WTC11 (cell line): ENCODE measurements at regions not wholly inside any gene's neighbourhood (a gene's known extent, or its start where the extent isn't known, plus 50 kb on each side); places are given as distances from the start of the nearest gene placed in this dataset.

ENCODE experiments used
- ATAC-seq: fragments of 200-7000 bp; cut with Tn5 transposase; 2 replicates; pipeline ENCODE4 v1.10.0; 2021; ENCODE audit warnings: mild to moderate bottlenecking, moderate library complexity
- CTCF ChIA-PET: fragments of 300-600 bp; sonication (Branson Sonifier 250); formaldehyde crosslinking; loops from one replicate; lab custom pipeline; 2021; ENCODE audit warnings: antibody characterized with exemption; lab: Charles Lee
- POLR2A ChIA-PET: fragments of 350-600 bp; sonication (Branson Sonifier 250); formaldehyde crosslinking; loops from one replicate; lab custom pipeline; 2021; ENCODE audit warnings: antibody characterized with exemption; lab: Charles Lee
- DNase-seq: peaks from one replicate; pipeline ENCODE4 v3.0.0; 2021; ENCODE audit warnings: low spot score
- H3K27ac Mint-ChIP-seq: 2 replicates; pipeline ENCODE4 v1.8.0; 2021; ENCODE audit warnings: mixed read lengths
- H3K27me3 Mint-ChIP-seq: 2 replicates; pipeline ENCODE4 v1.8.0; 2021; ENCODE audit warnings: low read depth, mild to moderate bottlenecking, moderate library complexity, mixed read lengths
- H3K36me3 Mint-ChIP-seq: 2 replicates; pipeline ENCODE4 v1.8.0; 2021; ENCODE audit warnings: mixed read lengths
- H3K4me1 Mint-ChIP-seq: 2 replicates; pipeline ENCODE4 v1.8.0; 2022; ENCODE audit warnings: mixed read lengths
- H3K4me3 Mint-ChIP-seq: 2 replicates; pipeline ENCODE4 v1.8.0; 2021; ENCODE audit warnings: mild to moderate bottlenecking, moderate library complexity, mixed read lengths
- H3K9me3 Mint-ChIP-seq: 2 replicates; pipeline ENCODE4 v1.8.0; 2021; ENCODE audit warnings: mixed read lengths
- GRHL2 ChIP-seq: fragments of 250-450 bp; sonication (Bioruptor Pico); IDR thresholded peaks from 2 replicates; pipeline ENCODE4 v1.8.0; 2022; ENCODE audit warnings: mild to moderate bottlenecking, moderate library complexity; ENCODE audit not compliant: insufficient replicate concordance, severe bottlenecking
- GTF2I ChIP-seq: fragments of 250-450 bp; sonication (Bioruptor Pico); conservative IDR thresholded peaks from 2 replicates; pipeline ENCODE4 v1.4.0; 2021; ENCODE audit warnings: mild to moderate bottlenecking
- JUN ChIP-seq: sonication (generic); formaldehyde crosslinking; IDR thresholded peaks from 2 replicates; pipeline ENCODE4 v1.8.0; 2023; ENCODE audit warnings: mild to moderate bottlenecking, missing genetic modification reagents
- KAT7 ChIP-seq: sonication (generic); formaldehyde crosslinking; IDR thresholded peaks from 2 replicates; pipeline ENCODE4 v1.8.1; 2023; ENCODE audit warnings: missing genetic modification reagents, mild to moderate bottlenecking, borderline replicate concordance
- OVOL2 ChIP-seq: fragments of 250-450 bp; sonication (Bioruptor Pico); IDR thresholded peaks from 2 replicates; pipeline ENCODE4 v1.9.0; 2021; ENCODE audit warnings: mild to moderate bottlenecking, borderline replicate concordance
- SMAD4 ChIP-seq: sonication (generic); formaldehyde crosslinking; IDR thresholded peaks from 2 replicates; pipeline ENCODE4 v1.8.0; 2022; ENCODE audit warnings: mild to moderate bottlenecking, missing genetic modification reagents
- ZNF263 ChIP-seq: sonication (generic); formaldehyde crosslinking; IDR thresholded peaks from 2 replicates; pipeline ENCODE4 v1.8.1; 2022; ENCODE audit warnings: low read depth, mild to moderate bottlenecking, moderate library complexity, missing genetic modification reagents
- TF ChIP-seq, protein P1 (sequence below): sonication (generic); formaldehyde crosslinking; IDR thresholded peaks from 2 replicates; pipeline ENCODE4 v1.8.0; 2022; ENCODE audit warnings: mild to moderate bottlenecking, missing genetic modification reagents
- TF ChIP-seq, protein P2 (sequence below): sonication (generic); formaldehyde crosslinking; IDR thresholded peaks from 2 replicates; pipeline ENCODE4 v1.8.1; 2022; ENCODE audit warnings: mild to moderate bottlenecking, missing genetic modification reagents, moderate library complexity, borderline replicate concordance
- TF ChIP-seq, protein P3 (sequence below): sonication (generic); formaldehyde crosslinking; IDR thresholded peaks from 2 replicates; pipeline ENCODE4 v1.8.1; 2023; ENCODE audit warnings: mild to moderate bottlenecking, missing genetic modification reagents, borderline replicate concordance
- TF ChIP-seq, protein P4 (sequence below): sonication (generic); formaldehyde crosslinking; IDR thresholded peaks from 2 replicates; pipeline ENCODE4 v1.8.1; 2023; ENCODE audit warnings: mild to moderate bottlenecking, missing genetic modification reagents, moderate library complexity
- TF ChIP-seq, protein P5 (sequence below): fragments of 250-450 bp; sonication (Bioruptor Pico); conservative IDR thresholded peaks from 2 replicates; pipeline ENCODE4 v1.9.0; 2021; ENCODE audit warnings: mild to moderate bottlenecking

GRCh38 chr2:48885841-48886240, 130.3 kb upstream of the LHCGR start:
- H3K9me3 Mint-ChIP-seq, result peaks cover 12% of the 10 kb centered on the region
- DNase-seq, result no peak
- H3K36me3 Mint-ChIP-seq, result peaks cover 4% of the 10 kb centered on the region; the same call in 1 of the 2 replicates
- ChIA-PET CTCF (no interaction called here), POLR2A (no interaction called here)
- H3K27me3 Mint-ChIP-seq, result no peaks in the 10 kb centered on the region
- no peak for ATAC-seq
- no peak overlapping the region for H3K27ac Mint-ChIP-seq
- TF ChIP-seq, protein P1, sequence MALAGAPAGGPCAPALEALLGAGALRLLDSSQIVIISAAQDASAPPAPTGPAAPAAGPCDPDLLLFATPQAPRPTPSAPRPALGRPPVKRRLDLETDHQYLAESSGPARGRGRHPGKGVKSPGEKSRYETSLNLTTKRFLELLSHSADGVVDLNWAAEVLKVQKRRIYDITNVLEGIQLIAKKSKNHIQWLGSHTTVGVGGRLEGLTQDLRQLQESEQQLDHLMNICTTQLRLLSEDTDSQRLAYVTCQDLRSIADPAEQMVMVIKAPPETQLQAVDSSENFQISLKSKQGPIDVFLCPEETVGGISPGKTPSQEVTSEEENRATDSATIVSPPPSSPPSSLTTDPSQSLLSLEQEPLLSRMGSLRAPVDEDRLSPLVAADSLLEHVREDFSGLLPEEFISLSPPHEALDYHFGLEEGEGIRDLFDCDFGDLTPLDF (CRISPR knock-in tag), result no peak
- TF ChIP-seq, protein P2, sequence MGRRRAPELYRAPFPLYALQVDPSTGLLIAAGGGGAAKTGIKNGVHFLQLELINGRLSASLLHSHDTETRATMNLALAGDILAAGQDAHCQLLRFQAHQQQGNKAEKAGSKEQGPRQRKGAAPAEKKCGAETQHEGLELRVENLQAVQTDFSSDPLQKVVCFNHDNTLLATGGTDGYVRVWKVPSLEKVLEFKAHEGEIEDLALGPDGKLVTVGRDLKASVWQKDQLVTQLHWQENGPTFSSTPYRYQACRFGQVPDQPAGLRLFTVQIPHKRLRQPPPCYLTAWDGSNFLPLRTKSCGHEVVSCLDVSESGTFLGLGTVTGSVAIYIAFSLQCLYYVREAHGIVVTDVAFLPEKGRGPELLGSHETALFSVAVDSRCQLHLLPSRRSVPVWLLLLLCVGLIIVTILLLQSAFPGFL (CRISPR knock-in tag), result no peak
- H3K4me1 Mint-ChIP-seq, result no peaks in the 10 kb centered on the region
- no peak overlapping the region for H3K4me3 Mint-ChIP-seq

DNA sequence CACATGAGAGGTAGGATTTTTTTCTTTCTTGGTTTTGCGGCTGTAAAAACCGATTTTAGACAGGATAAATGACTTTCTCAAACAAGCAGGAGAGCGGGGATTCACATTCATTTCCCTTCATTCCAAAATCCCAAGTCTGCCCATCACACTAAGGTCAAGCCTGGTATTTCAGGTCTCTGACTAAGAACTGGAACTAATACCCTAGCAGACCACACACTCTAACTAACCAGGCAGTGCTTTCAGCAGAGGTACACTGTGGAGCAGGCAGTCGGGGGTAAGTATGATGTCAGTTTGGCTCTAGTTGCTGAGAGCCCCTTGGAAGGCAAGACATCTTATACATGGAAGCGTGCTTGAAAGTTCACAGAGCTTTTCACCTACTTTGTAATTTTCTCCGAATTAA, 128.1 kb upstream of the LHCGR start:
- no peak for ATAC-seq
- no peak overlapping the region for H3K4me3 Mint-ChIP-seq
- POLR2A ChIA-PET, result no interaction called here
- TF ChIP-seq, protein P3, sequence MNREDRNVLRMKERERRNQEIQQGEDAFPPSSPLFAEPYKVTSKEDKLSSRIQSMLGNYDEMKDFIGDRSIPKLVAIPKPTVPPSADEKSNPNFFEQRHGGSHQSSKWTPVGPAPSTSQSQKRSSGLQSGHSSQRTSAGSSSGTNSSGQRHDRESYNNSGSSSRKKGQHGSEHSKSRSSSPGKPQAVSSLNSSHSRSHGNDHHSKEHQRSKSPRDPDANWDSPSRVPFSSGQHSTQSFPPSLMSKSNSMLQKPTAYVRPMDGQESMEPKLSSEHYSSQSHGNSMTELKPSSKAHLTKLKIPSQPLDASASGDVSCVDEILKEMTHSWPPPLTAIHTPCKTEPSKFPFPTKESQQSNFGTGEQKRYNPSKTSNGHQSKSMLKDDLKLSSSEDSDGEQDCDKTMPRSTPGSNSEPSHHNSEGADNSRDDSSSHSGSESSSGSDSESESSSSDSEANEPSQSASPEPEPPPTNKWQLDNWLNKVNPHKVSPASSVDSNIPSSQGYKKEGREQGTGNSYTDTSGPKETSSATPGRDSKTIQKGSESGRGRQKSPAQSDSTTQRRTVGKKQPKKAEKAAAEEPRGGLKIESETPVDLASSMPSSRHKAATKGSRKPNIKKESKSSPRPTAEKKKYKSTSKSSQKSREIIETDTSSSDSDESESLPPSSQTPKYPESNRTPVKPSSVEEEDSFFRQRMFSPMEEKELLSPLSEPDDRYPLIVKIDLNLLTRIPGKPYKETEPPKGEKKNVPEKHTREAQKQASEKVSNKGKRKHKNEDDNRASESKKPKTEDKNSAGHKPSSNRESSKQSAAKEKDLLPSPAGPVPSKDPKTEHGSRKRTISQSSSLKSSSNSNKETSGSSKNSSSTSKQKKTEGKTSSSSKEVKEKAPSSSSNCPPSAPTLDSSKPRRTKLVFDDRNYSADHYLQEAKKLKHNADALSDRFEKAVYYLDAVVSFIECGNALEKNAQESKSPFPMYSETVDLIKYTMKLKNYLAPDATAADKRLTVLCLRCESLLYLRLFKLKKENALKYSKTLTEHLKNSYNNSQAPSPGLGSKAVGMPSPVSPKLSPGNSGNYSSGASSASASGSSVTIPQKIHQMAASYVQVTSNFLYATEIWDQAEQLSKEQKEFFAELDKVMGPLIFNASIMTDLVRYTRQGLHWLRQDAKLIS (CRISPR knock-in tag), result no peak
- TF ChIP-seq SMAD4 (no peak), JUN (CRISPR knock-in tag) (no peak), OVOL2 (CRISPR knock-in tag) (no peak), GRHL2 (no peak)
- TF ChIP-seq, all 79 proteins: peak for 0
- CTCF ChIA-PET, result no interaction called here
- Mint-ChIP-seq H3K27me3 (no peaks in the 10 kb centered on the region), H3K9me3 (peaks cover 12% of the 10 kb centered on the region), H3K4me1 (no peaks in the 10 kb centered on the region), H3K27ac (no peak overlapping the region), H3K36me3 (peaks cover 4% of the 10 kb centered on the region; the same call in 1 of the 2 replicates)
- DNase-seq, result no peak

DNA sequence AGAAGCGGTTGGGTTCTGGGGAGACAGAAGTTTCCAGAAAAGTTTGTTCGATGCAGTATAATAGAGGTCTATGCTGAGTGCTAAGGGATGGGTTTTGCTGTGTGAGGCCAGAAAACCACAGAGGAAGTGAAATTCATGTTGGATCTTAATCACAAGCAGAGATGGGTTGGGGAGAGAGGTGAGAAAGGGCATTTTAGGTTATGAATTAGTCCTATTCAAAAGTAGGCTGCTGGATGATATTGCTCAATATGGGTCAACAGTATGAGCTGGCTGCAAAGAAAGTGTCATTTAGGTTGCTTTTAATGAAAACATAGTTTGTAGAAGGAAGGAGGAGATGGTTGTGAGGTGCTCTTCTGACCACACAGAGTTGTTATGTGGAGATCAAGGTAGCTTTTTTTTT, 118.8 kb upstream of the LHCGR start:
- TF ChIP-seq ZNF263 (CRISPR knock-in tag), result no peak
- no peak for TF ChIP-seq KAT7 (CRISPR knock-in tag)
- TF ChIP-seq, protein P4, sequence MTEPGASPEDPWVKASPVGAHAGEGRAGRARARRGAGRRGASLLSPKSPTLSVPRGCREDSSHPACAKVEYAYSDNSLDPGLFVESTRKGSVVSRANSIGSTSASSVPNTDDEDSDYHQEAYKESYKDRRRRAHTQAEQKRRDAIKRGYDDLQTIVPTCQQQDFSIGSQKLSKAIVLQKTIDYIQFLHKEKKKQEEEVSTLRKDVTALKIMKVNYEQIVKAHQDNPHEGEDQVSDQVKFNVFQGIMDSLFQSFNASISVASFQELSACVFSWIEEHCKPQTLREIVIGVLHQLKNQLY, result no peak
- TF ChIP-seq, protein P5, sequence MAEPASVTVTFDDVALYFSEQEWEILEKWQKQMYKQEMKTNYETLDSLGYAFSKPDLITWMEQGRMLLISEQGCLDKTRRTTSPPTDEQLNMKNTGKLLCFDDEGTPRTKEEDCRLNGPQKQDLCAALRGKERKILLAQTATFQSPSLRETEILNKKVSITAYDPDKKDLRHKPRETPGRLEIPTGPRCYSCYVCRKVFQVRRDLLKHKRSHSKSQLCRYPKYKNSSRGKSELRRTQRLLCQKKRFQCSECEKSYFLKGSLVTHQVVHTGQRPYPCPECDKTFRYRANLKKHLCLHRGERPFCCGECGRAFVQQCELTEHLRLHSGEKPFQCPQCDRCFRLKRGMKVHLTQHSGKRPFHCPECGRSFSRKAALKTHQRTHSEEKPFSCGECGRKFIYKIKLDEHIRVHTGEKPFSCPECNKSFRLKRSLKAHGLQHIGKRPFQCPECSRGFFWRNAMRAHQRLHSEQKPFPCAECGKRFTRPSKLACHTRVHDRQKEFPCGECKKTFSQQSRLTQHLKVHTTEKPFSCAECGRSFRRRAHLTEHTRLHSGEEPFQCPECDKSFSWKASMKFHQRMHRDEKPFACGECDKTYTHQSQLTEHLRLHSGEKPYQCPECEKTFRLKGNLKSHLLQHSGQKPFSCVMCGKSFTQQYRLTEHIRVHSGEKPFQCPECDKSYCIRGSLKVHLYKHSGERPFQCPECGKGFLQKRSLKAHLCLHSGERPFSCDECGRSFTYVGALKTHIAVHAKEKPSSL, result no peak
- no peak for TF ChIP-seq GTF2I (CRISPR knock-in tag)
- no peak overlapping the region for H3K4me3 Mint-ChIP-seq
- DNase-seq (no peak), ATAC-seq (no peak)
- H3K9me3 Mint-ChIP-seq, result no peaks in the 10 kb centered on the region
- no peak overlapping the region for H3K27ac Mint-ChIP-seq
- H3K36me3 Mint-ChIP-seq, result no peaks in the 10 kb centered on the region
- ChIA-PET CTCF (no interaction called here), POLR2A (no interaction called here)
- H3K4me1 Mint-ChIP-seq, result peaks cover 10% of the 10 kb centered on the region
- no peaks in the 10 kb centered on the region for H3K27me3 Mint-ChIP-seq
